ENCODE measurements at regions not wholly inside any gene's neighbourhood (a gene's known extent, or its start where the extent isn't known, plus 50 kb on each side); places are given as distances from the start of the nearest gene placed in this dataset.

GRCh38 chr12:107497231-107497630 lies 188.4 kb upstream of the PWP1 start:
- no peak for TF ChIP-seq CTCF (conservative IDR thresholded peaks at IDR 0.05)
- TF ChIP-seq ZFX (IDR thresholded peaks at IDR 0.05), result no peak
